PC-3 (cell line): ENCODE measurements at regions not wholly inside any gene's neighbourhood (a gene's known extent, or its start where the extent isn't known, plus 50 kb on each side); places are given as distances from the start of the nearest gene placed in this dataset.

Source experiments
- CTCF ChIP-seq: fragments of 300-600 bp; sonication (generic); conservative IDR thresholded peaks from 2 replicates; pipeline ENCODE4 v1.5.1; 2017; ENCODE audit warnings: antibody characterized with exemption, low read depth, mild to moderate bottlenecking, low read length
- EZH2 ChIP-seq: fragments of 300-600 bp; sonication (generic); IDR thresholded peaks from one replicate; pipeline ENCODE4 v1.6.1; 2017; ENCODE audit warnings: antibody characterized with exemption, mild to moderate bottlenecking, low read length; ENCODE audit not compliant: unreplicated experiment
- EZH2phosphoT487 ChIP-seq: fragments of 300-600 bp; sonication (generic); IDR thresholded peaks from 2 replicates; pipeline ENCODE4 v1.6.1; 2018; ENCODE audit warnings: mild to moderate bottlenecking, antibody characterized with exemption, low read length, borderline replicate concordance

DNA sequence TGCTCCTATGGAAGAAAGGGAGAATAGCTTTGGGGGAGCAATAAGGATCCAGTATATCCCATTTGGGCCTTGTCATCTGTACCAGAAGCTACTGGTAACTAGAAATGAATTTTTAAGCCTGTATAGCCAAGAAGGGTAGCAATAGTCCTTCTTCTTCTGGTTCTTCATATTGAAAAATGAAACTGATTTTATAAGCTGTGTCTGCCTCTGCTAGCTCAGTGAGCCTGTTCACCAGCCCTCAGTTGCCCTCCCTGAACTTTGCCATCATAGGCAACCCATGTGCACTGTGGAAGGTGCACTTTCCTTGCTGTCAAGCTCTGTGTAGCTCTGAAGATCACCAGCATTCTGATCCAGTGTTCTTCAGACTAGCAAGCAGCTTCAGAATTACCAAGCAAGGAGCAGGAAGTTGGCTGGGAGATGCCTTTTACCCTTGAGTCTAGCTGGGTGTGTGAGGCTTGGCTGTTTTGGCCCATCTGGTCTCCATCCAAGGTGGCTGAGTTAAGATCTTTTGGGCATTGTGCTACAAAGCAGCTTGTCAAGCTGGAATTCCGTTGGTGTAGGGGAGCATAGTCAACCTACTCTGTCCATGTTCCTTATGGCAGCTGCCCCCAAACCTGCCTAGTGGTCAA lies 55.8 kb upstream of the MGAT5 start:
- TF ChIP-seq EZH2 (no peak), CTCF (no peak), EZH2phosphoT487 (no peak)
